SJSA1 (cell line): ENCODE measurements at regions not wholly inside any gene's neighbourhood (a gene's known extent, or its start where the extent isn't known, plus 50 kb on each side); places are given as distances from the start of the nearest gene placed in this dataset.
"Not testable (repeated sequence)": the region's sequence is repeated elsewhere in the genome, so short reads cannot be mapped to it uniquely, and the experiment has no call there.

ENCODE experiments used
- DNase-seq, 2 experiments: peaks; one replicate each; pipeline ENCODE4 v3.0.0-alpha.2; 2015 to 2020; ENCODE audit warnings: low spot score in 2 of 2, low read depth in 1 of 2
- H3K27ac ChIP-seq: fragments of 250-450 bp; sonication (Bioruptor Pico); 2 replicates; pipeline ENCODE4 v1.5.1; 2020; ENCODE audit warnings: mild to moderate bottlenecking, moderate library complexity
- H3K27me3 ChIP-seq: fragments of 250-450 bp; sonication (Bioruptor Pico); replicated peaks from 2 replicates; pipeline ENCODE4 v1.5.1; 2020; ENCODE audit warnings: mild to moderate bottlenecking, moderate library complexity
- H3K36me3 ChIP-seq: fragments of 250-450 bp; sonication (Bioruptor Pico); 2 replicates; pipeline ENCODE4 v1.5.1; 2020; ENCODE audit warnings: mild to moderate bottlenecking
- H3K4me1 ChIP-seq: fragments of 250-450 bp; sonication (Bioruptor Pico); replicated peaks from 2 replicates; pipeline ENCODE4 v1.6.1; 2021; ENCODE audit warnings: mild to moderate bottlenecking
- H3K4me3 ChIP-seq: fragments of 250-450 bp; sonication (Bioruptor Pico); 2 replicates; pipeline ENCODE4 v1.5.1; 2020; ENCODE audit warnings: mild to moderate bottlenecking
- H3K9me3 ChIP-seq: fragments of 250-450 bp; sonication (Bioruptor Pico); replicated peaks from 2 replicates; pipeline ENCODE4 v1.5.1; 2020; ENCODE audit warnings: mild to moderate bottlenecking

DNA sequence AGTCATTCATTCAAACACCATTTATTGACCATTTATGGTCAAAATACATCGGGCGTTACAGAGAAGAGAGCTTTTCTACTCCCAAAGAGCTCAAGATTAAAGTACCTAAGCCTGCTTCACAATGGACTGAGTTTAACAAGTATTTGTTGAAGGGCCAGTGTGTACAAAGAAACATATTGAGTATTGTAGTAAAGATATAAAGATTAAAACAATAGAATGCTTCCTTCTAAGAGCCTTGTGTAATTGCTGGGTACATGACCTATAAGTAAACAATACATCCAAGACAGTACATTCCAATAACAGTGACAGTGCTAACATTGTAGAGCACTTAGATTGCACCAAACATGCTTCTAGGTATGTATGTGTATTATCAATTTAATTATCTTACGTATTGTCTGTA is 695.5 kb downstream of the PCDH7 start:
- no peaks in the 10 kb centered on the region for H3K27me3 ChIP-seq
- H3K4me1 ChIP-seq: no peaks in the 10 kb centered on the region
- no peaks in the 10 kb centered on the region for H3K36me3 ChIP-seq
- H3K4me3 ChIP-seq: no peak overlapping the region
- H3K9me3 ChIP-seq: no peaks in the 10 kb centered on the region
- DNase-seq: no peak
- no peak overlapping the region for H3K27ac ChIP-seq

DNA sequence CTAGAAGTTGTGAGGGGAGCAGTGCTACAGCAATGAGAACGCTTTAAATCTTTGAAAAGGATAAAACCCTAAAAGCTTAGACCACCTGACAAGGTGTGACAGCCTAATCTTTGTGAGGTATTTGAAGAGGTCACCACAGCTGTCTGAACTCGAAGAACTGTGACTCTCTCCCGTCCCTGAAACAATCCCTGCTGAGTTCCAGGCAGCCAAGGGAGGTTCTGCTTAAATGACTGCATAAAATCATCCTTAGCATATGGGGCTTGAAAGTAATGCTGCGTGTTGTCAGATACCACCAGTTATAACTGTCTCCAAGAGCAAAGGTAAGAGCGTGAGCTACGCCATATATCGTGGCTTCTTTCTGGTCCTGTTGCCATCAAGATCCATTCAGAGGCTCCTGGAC is 696.3 kb downstream of the PCDH7 start:
- Histone ChIP-seq H3K27ac (no peak overlapping the region), H3K27me3 (no peaks in the 10 kb centered on the region), H3K4me3 (no peak overlapping the region), H3K9me3 (no peaks in the 10 kb centered on the region), H3K4me1 (no peaks in the 10 kb centered on the region), H3K36me3 (no peaks in the 10 kb centered on the region)
- DNase-seq: no peak

DNA sequence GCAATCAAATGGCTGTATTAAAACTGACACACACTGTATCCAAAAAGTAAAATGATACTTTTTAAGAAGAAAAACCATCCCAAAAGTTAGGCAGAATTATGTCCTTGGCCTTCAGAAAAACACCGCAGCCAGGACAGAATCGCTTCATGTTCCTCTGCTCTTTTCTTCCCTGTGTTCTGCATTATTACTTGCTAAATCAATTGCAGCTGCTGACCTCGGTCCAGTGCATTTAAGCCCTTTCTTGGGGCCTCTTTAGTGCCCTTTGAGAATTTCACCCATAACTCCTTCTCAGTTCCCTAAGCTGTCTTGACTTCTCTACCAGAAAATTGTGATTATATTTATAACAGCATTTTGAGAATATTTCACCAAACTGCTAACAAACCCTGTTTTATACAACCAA is 696.9 kb downstream of the PCDH7 start:
- no peaks in the 10 kb centered on the region for H3K9me3 ChIP-seq
- no peak overlapping the region for H3K27ac ChIP-seq
- no peak overlapping the region for H3K4me3 ChIP-seq
- no peaks in the 10 kb centered on the region for H3K4me1 ChIP-seq
- DNase-seq: no peak
- H3K36me3 ChIP-seq: no peaks in the 10 kb centered on the region
- H3K27me3 ChIP-seq: no peaks in the 10 kb centered on the region

DNA sequence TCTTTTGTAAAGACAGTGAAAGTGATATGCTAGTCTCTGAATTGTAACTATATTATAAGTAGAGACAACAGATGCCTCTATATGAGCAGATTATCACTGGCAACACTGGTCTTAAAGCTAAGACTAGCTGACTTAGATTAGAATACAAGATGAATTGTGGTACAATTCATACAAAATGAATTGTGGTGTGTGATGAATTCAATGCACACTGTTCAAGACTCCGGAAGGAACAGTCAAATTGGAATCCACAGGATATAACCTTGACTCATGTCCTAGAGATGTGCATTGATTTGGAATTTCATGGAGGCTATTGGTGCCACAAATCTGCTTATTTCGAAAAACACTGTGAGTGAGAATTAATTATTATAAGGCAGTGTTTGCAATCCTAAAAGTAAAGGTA is 701.8 kb downstream of the PCDH7 start:
- no peaks in the 10 kb centered on the region for H3K9me3 ChIP-seq
- DNase-seq: no peak
- H3K4me1 ChIP-seq: no peaks in the 10 kb centered on the region
- H3K27ac ChIP-seq: no peak overlapping the region
- no peaks in the 10 kb centered on the region for H3K36me3 ChIP-seq
- no peaks in the 10 kb centered on the region for H3K27me3 ChIP-seq
- no peak overlapping the region for H3K4me3 ChIP-seq

DNA sequence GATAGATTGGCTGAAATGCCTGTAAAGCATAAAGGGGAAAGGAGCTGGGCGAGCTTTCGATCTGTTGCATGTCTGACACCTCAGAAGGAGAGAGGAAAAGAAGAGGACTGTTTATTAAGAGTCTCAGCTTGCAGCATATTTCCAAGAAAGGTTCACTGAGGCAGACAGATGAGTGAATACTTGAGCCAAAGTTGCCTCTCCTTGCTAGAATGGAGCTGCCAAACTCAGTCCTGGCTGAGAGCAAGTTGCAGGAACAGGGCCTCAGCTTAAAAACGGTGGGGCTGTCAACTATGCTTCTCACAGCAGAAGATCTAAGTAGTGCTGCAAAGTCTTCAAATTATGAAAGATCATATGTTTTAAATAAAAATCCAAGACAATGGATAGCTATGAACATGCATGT is 707.5 kb downstream of the PCDH7 start:
- H3K36me3 ChIP-seq: no peaks in the 10 kb centered on the region
- H3K4me1 ChIP-seq: no peaks in the 10 kb centered on the region
- no peak for DNase-seq

DNA sequence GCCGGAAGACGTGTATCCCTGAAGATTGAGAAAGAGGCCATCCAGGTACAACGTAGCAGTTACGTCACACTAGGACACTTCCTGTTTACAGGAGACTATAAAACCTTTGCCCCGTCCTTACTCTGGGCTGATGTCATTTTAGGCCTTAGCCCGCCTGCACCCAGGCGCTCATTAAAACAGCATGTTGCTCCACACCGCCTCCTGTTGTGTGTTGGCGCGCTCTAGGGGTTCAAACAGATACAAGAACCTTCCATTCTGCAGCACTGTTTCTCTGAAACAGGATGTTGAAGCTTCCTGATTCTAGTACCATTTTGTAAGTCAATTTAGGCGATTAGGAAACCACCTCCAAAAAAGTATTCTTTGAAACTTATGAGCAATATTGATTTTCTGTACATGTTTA is 722.1 kb downstream of the PCDH7 start:
- Histone ChIP-seq H3K9me3 (no peaks in the 10 kb centered on the region), H3K36me3 (no peaks in the 10 kb centered on the region), H3K4me1 (no peaks in the 10 kb centered on the region), H3K27ac (no peak overlapping the region), H3K27me3 (no peaks in the 10 kb centered on the region), H3K4me3 (no peak overlapping the region)
- no peak for DNase-seq

More for the DNA sequence above, 707.5 kb downstream of the PCDH7 start:
- Histone ChIP-seq H3K4me3 (no peak overlapping the region), H3K27me3 (no peaks in the 10 kb centered on the region), H3K9me3 (no peaks in the 10 kb centered on the region), H3K27ac (no peak overlapping the region)

DNA sequence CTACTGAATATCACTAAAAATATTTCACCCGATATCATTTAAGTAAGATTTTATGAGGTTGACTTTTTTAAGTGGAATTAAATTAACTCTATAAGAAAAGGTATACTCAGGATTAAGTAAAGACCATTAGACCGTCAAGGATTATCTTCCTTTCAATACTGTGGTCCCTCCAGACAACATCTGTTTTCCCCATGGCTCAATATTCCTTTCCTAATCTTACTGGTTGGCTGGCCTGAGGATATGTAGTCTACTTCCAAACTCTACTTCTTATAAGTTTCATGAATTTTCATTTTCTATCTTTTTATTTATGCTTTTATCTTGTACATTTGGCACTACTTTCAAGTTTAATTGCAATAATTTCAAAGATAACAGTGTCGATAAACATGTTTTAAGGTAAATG is 725.4 kb downstream of the PCDH7 start:
- Histone ChIP-seq H3K36me3 (no peaks in the 10 kb centered on the region), H3K27me3 (no peaks in the 10 kb centered on the region), H3K9me3 (no peaks in the 10 kb centered on the region), H3K4me1 (no peaks in the 10 kb centered on the region), H3K27ac (no peak overlapping the region), H3K4me3 (no peak overlapping the region)
- no peak for DNase-seq

DNA sequence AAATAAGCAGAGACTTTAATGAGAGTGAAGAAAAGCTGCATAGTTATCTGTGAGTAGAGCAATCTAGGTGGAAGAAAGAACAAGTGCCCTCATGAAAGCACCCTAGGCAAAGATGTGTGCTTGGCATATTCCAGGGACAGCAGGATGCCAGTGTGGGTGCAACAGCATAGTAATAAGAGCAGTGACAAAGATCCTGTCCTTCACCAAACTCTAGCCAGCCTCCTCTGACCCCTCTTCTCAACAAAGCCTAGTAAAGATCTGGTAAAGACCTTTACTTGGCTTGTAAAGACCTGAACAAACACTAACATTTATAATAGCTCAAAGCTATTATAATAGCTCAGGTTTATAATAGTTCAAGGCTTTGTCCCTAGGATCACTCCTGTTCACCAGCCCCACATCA is 735.4 kb downstream of the PCDH7 start:
- no peak overlapping the region for H3K4me3 ChIP-seq
- DNase-seq: no peak
- no peaks in the 10 kb centered on the region for H3K4me1 ChIP-seq
- H3K27me3 ChIP-seq: no peaks in the 10 kb centered on the region
- no peaks in the 10 kb centered on the region for H3K36me3 ChIP-seq
- H3K27ac ChIP-seq: no peak overlapping the region
- no peaks in the 10 kb centered on the region for H3K9me3 ChIP-seq

DNA sequence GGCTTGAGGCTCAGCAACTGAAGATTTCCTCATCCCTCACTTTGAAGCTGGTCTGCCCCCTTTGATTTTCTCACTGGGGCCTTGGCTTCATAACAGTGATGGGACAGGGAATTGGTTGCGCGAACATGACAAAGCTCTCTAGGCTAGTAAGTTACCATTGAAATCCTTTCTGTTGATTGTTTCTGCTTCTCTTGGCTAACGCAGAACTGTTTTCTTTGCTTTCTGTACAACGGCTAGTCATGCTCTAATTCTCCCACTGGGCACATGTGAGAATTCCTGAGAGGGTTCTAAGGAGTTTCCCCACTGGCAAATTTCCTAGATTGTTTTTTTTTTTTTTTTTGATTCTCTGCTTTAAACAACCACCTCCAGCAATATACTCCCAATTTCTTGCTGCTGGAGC is 738.6 kb downstream of the PCDH7 start:
- Histone ChIP-seq H3K27me3 (no peaks in the 10 kb centered on the region), H3K4me3 (no peak overlapping the region), H3K36me3 (no peaks in the 10 kb centered on the region), H3K27ac (no peak overlapping the region), H3K4me1 (no peaks in the 10 kb centered on the region), H3K9me3 (no peaks in the 10 kb centered on the region)
- no peak for DNase-seq

DNA sequence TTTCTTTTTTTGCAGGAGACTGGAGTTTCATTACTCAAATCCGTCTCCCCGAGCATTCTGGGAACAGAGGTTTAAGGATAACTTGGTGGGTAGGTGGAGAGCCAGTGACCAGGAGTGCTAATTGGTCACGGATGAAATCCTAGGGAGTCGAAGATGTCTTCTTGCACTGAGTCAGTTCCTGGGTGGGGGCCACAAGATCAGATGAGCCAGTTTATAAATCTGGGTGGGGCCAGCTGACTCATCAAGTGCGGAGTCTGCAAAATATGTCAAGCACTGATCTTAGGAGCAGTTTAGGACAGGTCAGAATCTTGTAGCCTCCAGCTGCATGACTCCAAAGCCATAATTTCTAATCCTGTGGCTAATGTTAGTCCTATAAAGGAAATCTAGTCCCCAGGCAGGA is 741.3 kb downstream of the PCDH7 start:
- Histone ChIP-seq H3K27me3 (no peaks in the 10 kb centered on the region), H3K36me3 (no peaks in the 10 kb centered on the region)
- DNase-seq: no peak

DNA sequence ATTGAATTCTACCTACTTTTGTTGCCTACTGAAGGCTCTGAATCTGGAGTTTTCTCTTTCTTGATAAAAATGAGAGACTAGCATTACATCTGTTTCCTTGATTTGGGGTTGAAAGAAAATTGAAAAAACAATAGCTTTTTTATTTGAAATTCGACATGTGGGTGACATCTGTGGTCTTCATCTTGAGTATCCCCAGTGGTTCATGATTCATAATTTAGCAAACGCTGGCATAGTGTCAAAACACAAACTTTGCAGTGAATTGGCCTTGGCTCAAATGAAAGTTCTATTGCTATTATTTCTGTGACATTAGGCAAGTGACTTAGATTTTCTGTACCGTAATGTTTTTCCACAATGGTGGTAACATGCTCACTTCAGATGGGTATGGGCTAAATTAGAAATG is 747.6 kb downstream of the PCDH7 start:
- no peaks in the 10 kb centered on the region for H3K4me1 ChIP-seq
- H3K27ac ChIP-seq: no peak overlapping the region
- H3K4me3 ChIP-seq: no peak overlapping the region
- no peaks in the 10 kb centered on the region for H3K9me3 ChIP-seq
- no peak for DNase-seq
- H3K36me3 ChIP-seq: no peaks in the 10 kb centered on the region
- no peaks in the 10 kb centered on the region for H3K27me3 ChIP-seq

More for the DNA sequence above, 741.3 kb downstream of the PCDH7 start:
- H3K27ac ChIP-seq: no peak overlapping the region
- no peaks in the 10 kb centered on the region for H3K4me1 ChIP-seq
- no peaks in the 10 kb centered on the region for H3K9me3 ChIP-seq
- no peak overlapping the region for H3K4me3 ChIP-seq

DNA sequence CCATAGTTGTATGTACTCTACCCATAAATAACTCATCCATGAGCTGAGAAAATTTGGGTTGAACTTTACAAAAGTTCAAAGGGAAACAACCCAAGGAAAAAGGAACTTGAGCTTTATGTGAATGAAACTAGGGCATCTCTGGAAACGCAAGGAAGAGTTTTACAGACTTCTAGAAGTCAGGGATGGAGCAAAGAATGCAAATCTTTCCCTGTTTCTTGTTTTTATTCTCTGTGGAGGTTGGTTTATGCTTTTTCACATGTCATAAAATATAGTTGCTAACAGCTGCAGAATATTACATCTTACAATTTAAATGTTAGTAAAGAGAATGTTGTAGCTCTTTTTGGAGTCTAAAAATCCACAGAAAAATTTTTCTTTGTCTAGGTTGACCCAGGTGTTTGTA is 754.1 kb downstream of the PCDH7 start:
- H3K27me3 ChIP-seq: no peaks in the 10 kb centered on the region
- no peaks in the 10 kb centered on the region for H3K36me3 ChIP-seq
- no peak for DNase-seq
- H3K4me3 ChIP-seq: no peak overlapping the region
- no peaks in the 10 kb centered on the region for H3K9me3 ChIP-seq
- no peak overlapping the region for H3K27ac ChIP-seq
- H3K4me1 ChIP-seq: no peaks in the 10 kb centered on the region

DNA sequence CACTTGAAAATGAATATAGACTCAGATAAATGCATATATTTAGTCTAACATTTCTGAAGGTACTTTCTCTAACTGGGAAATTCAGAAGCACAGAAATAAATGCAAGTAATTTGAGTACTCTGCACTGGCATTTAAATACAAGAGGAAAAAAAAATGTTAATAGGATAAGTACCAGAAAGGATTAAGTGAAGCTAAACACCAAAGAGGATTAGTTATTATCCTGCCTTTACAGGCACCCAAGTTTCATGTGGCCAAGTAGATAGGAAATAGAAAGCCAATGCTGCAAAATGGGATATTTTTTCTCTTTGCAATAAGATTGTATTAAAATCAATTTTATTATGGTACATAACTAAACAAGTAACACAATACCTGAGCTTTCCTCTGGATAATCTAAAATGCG is 762.5 kb downstream of the PCDH7 start:
- Histone ChIP-seq H3K4me3 (no peak overlapping the region), H3K27ac (no peak overlapping the region), H3K27me3 (no peaks in the 10 kb centered on the region), H3K36me3 (no peaks in the 10 kb centered on the region), H3K4me1 (no peaks in the 10 kb centered on the region), H3K9me3 (no peaks in the 10 kb centered on the region)
- no peak for DNase-seq

DNA sequence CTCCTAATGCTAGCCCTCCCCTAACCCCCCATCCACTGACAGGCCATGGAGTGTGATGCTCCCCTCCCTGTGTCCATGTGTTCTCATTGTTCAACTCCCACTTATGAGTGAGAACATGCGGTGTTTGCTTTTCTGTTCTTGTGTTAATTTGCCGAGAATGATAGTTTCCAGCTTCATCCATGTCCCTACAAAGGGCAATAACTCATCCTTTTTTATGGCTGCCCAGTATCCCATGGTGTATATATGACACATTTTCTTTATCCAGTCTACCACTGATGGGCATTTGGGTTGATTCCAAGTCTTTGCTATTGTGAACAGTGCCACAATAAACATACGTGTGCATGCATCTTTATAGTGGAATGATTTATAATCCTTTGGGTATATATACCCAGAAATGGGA is 779.0 kb downstream of the PCDH7 start:
- H3K4me3 ChIP-seq: not testable (repeated sequence)

DNA sequence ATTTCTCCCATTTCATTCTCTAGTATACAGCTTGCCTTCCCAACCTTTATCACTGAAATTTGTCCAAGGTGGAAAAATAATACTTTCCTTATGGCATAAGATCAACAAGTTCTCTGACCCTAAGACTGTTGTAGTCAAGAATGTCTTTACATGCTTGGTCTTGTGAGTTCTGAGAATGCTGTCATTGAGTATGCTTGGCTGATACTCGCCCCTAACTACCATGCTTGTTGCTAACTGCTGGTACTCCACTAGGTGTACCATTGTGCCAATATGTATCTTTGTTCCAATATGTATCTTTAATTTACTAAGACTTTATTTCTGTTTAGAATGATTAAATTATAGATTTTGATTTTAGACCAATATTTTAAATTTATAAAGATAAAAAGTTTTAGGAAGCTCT is 796.4 kb downstream of the PCDH7 start:
- no peaks in the 10 kb centered on the region for H3K9me3 ChIP-seq
- H3K27me3 ChIP-seq: no peaks in the 10 kb centered on the region
- H3K27ac ChIP-seq: no peak overlapping the region
- H3K4me3 ChIP-seq: no peak overlapping the region
- DNase-seq: no peak
- H3K36me3 ChIP-seq: no peaks in the 10 kb centered on the region
- H3K4me1 ChIP-seq: no peaks in the 10 kb centered on the region

More for the DNA sequence above, 779.0 kb downstream of the PCDH7 start:
- not testable (repeated sequence) for H3K36me3 ChIP-seq, H3K4me1 ChIP-seq, H3K27ac ChIP-seq, H3K27me3 ChIP-seq, H3K9me3 ChIP-seq, DNase-seq
